ENCODE measurements at regions not wholly inside any gene's neighbourhood (a gene's known extent, or its start where the extent isn't known, plus 50 kb on each side); places are given as distances from the start of the nearest gene placed in this dataset.

DNA sequence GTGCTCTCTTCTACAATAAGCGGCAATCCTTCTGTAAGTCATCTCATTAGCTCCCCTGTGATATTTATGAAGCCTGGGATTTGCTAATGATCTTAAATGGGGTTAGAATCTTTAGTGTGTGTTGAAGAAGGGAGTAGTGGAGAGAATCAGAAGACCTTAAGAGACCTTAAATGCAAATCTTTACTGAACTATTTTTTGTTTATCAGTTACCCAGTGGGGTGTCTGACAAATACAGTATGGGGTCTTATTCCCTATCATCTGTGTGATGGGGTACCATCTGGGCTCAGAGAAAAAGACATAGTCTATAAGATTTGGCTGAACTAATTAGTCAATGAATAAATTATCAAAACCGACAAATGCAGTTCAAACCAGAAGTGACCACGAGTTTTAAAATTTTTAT lies 378.4 kb upstream of the SGCD start:
- DNase-seq (ENCODE audit: extremely low read depth in 1 of 2, low read depth in 1 of 2), result no peak

GRCh38 chr5:155952486-155953089 lies 374.4 kb upstream of the SGCD start:
- DNase-seq (ENCODE audit: extremely low read depth in 1 of 2, low read depth in 1 of 2), result no peak

GRCh38 chr5:155953335-155953734 lies 373.6 kb upstream of the SGCD start:
- DNase-seq (ENCODE audit: extremely low read depth in 1 of 2, low read depth in 1 of 2), result no peak

GRCh38 chr5:155954701-155955445 lies 372.1 kb upstream of the SGCD start:
- DNase-seq (ENCODE audit: extremely low read depth in 1 of 2, low read depth in 1 of 2), result no peak

DNA sequence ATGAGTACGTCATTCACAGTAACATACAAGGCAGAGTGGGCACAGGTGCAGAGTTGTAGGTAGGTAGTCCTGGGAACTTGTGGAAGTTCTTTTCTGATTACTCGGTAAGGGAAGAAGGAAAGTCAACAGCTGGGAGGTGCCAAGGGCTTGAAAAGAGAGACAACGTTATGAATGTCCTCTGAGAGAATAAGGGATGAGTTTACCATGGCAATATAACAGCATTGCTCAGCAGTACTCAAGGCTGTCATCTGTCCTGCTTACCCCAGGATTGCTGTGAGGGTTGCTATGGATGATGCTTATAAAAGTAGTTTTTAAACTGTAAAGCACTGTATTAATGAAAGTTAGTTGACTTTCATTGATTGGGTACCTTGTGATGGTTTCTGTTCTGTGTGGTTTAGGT lies 369.1 kb upstream of the SGCD start:
- no peak for DNase-seq (ENCODE audit: extremely low read depth in 1 of 2, low read depth in 1 of 2)

- no peak for DNase-seq (ENCODE audit: extremely low read depth in 1 of 2, low read depth in 1 of 2)
These were observed 367.9 kb upstream of the SGCD start for GRCh38 chr5:155959082-155959481.

DNA sequence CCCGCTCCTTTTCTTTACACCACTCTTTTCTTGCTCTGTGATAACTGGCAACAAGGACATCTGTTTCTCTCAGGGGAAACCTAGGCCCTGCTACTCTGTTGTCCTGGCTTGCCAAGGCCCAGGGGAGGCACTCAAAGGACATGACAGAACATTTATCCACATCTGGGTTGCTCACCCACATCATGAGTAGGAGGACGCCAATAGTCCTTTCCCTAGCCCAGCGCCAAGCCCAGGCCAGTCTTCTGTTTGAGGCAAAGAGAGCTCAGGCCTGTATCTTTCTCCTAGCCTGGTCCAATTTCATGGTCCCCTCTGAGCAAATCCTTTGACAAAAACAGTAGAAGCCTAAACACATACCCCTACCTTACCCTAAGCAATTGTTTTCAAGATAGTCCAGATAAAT lies 366.8 kb upstream of the SGCD start:
- no peak for DNase-seq (ENCODE audit: extremely low read depth in 1 of 2, low read depth in 1 of 2)

DNA sequence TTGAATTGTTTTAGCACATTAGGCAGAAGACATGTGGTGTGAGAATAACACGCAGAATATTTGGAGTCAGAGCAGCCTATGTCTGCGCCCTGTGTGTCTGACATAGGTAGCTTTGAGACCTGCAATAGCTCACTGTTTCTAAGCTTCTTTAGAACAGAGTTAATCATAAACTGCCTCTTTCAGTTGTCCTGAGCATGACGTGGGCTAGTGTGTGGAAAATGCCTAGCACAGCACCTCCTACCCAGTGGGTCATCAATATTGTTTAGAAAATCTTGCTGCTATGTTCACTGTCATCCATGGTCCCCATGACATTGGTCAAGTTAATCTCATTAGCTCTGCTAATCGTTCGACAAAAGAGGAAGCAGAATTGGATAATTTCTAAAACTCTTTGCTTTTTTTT lies 357.4 kb upstream of the SGCD start:
- no peak for DNase-seq (ENCODE audit: extremely low read depth in 1 of 2, low read depth in 1 of 2)

DNA sequence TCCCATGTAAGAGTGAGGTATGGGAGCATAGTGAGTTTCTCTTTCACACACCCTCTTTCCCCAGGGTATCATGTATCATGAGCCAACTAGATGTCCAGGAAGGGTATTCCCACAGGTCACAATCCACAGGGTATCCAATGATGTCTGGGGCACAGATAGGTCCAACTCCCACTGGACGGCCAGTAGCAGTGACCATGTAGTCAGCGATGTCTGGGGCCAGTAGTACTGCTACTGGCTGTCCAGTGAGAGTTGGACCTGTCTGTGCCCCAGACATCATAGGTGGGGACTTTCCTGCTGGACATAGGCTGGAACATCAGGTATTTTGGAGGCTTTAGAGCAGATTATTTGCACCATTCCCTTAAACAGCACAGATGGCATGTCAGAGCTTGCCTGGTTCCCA lies 352.6 kb upstream of the SGCD start:
- DNase-seq (ENCODE audit: extremely low read depth in 1 of 2, low read depth in 1 of 2), result no peak

GRCh38 chr5:155978850-155979249 lies 348.1 kb upstream of the SGCD start:
- no peak for DNase-seq (ENCODE audit: extremely low read depth in 1 of 2, low read depth in 1 of 2)

DNA sequence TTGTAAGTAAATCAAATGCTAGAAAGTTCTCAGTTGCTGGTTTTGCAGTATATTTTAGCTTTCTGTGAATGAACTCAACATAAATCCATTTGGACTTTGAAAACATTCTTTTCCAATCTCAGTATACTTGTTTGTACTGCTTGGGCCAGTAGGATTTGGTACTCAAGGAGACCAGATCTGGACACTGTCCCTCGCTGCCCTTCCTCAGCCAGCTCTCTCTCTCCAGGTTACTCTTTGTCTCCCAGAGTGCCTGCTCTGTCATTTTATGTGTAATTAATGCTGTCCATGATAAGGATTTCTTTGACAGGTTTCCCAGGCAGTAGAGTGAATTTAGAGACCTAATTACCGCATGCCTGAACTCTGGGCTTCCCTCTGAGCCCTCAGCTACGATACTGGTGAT lies 344.6 kb upstream of the SGCD start:
- DNase-seq (ENCODE audit: extremely low read depth in 1 of 2, low read depth in 1 of 2), result no peak

DNA sequence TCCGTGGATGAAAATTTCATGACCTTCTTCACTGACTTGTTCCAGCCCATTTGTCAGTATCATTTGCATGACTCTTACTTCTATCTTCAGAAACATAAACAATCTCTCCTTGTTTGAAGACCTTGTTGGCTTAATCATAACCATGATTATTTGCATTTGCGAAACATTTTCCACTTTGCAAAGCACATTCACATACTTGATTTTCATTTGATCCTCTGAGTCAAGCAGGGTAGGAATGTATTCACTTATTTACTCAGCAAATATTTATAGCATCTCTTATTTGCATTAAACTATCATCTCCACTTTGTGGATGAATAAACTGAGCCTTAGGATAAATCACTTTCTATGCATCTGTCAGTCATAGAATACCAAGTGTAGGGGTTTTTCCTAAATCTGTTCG lies 343.0 kb upstream of the SGCD start:
- no peak for DNase-seq (ENCODE audit: extremely low read depth in 1 of 2, low read depth in 1 of 2)

DNA sequence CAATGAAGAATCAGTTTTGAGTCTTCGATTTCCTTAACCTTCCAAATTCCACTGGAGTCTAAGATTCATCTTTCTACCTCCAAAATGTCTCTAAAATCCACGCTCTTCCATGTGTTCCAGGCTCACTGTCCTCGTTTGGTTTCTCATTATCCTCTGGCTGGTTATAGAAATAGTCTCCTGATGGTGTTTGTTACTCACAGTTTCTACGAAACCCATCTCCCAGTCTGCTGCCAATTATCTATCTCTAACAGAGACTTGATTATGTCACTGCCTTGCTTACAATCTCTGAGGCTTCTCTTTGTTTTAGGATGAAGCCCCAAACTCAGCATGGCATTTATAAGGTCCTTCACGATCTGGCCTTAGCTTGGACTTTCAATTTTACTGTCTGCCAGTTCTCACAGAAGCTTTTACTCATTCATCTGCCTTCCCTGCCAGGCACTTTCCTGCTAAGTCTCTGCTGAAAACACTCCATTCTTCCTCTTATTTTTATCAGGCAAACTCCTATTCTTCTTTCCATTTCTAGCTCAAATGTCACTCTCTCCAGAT lies 339.6 kb upstream of the SGCD start:
- DNase-seq (ENCODE audit: extremely low read depth in 1 of 2, low read depth in 1 of 2), result no peak

- DNase-seq (ENCODE audit: extremely low read depth in 1 of 2, low read depth in 1 of 2), result no peak
These were observed 337.1 kb upstream of the SGCD start for GRCh38 chr5:155989879-155990278.

GRCh38 chr5:155996123-155996522 lies 330.8 kb upstream of the SGCD start:
- no peak for DNase-seq (ENCODE audit: extremely low read depth in 1 of 2, low read depth in 1 of 2)

DNA sequence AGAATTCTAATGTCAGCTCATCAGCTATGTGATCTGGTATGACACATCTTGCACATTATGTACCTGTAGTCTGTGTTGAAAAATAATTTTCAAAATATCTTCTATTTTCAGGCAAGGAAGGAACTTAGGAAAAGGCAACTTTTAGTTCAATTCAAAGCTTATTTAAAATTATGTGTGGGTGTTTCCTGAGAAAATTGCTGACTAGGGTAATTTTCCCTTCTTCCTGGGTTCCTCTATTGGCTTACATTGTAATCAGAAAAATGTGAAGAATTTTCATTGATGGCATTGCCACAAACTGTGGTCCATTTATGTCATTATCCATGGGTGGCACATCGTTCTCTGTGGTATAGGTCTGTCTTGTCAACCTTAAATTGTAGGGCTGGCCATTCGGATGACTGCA lies 328.7 kb upstream of the SGCD start:
- DNase-seq (ENCODE audit: extremely low read depth in 1 of 2, low read depth in 1 of 2), result no peak

DNA sequence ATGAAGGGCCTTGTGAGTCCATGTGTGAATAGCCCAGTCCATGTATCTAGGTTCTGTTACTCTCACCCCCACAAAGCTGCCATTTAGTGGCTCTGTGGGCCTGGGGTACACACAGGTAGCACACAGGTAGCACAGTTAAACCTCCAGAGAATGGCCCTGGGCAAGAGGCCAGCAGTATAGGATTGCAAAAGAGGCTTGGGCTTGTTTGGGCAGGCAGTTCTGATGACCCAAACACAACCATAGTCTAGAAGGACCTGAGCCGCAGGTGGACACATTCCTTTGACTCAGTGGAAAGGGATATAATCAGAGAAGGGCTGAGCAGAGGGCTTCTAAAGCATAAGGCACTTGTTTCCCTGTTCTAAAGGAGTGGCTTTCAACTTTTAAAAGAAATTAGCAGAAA lies 326.8 kb upstream of the SGCD start:
- DNase-seq (ENCODE audit: extremely low read depth in 1 of 2, low read depth in 1 of 2), result no peak

GRCh38 chr5:156004754-156005153 lies 322.2 kb upstream of the SGCD start:
- no peak for DNase-seq (ENCODE audit: extremely low read depth in 1 of 2, low read depth in 1 of 2)

DNA sequence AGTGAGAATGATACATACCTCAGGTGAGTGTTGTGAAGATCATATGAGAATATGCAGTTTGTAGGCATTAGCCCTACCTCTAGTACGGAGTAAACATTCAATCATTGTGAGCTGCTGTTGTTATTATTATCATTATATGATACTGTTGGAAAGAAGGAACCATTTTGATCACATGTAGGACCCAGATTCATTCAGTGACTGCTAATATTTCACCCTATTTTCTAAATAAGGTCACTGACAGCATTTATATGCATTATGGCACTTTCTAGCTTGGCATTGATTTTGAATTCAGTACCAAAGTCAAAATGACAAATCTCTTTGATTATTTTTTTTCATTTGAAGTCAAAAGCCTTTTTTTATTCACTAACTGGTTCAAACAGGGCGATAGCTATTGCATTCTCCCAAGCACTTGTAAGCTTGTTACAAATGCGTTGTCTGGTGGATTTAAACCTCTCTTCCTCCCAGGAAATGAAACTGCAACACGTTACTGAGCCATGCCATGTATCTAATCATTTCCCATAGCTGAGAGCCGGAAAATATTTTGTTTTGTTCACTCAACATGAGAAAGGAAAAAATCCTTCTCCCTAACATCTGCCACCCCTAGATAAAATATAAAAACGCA lies 320.8 kb upstream of the SGCD start:
- no peak for DNase-seq (ENCODE audit: extremely low read depth in 1 of 2, low read depth in 1 of 2)

GRCh38 chr5:156008844-156009243 lies 318.1 kb upstream of the SGCD start:
- no peak for DNase-seq (ENCODE audit: extremely low read depth in 1 of 2, low read depth in 1 of 2)

GRCh38 chr5:156009583-156009982 lies 317.4 kb upstream of the SGCD start:
- DNase-seq (ENCODE audit: extremely low read depth in 1 of 2, low read depth in 1 of 2), result no peak

- no peak for DNase-seq (ENCODE audit: extremely low read depth in 1 of 2, low read depth in 1 of 2)
These were observed 311.8 kb upstream of the SGCD start for GRCh38 chr5:156015137-156015536.

Measured in activated CD8-positive, alpha-beta memory T cell treated with anti-CD3 and anti-CD28 coated beads for 1 hour (primary cell).